ENCODE measurements at regions not wholly inside any gene's neighbourhood (a gene's known extent, or its start where the extent isn't known, plus 50 kb on each side); places are given as distances from the start of the nearest gene placed in this dataset.

GRCh38 chr18:70522183-70522680 is 233.4 kb downstream of the SOCS6 start:
- TF ChIP-seq POLR2A (IDR thresholded peaks at IDR 0.05) (no peak), CTCF (IDR thresholded peaks at IDR 0.05) (no peak)
